ENCODE measurements at regions not wholly inside any gene's neighbourhood (a gene's known extent, or its start where the extent isn't known, plus 50 kb on each side); places are given as distances from the start of the nearest gene placed in this dataset.

DNA sequence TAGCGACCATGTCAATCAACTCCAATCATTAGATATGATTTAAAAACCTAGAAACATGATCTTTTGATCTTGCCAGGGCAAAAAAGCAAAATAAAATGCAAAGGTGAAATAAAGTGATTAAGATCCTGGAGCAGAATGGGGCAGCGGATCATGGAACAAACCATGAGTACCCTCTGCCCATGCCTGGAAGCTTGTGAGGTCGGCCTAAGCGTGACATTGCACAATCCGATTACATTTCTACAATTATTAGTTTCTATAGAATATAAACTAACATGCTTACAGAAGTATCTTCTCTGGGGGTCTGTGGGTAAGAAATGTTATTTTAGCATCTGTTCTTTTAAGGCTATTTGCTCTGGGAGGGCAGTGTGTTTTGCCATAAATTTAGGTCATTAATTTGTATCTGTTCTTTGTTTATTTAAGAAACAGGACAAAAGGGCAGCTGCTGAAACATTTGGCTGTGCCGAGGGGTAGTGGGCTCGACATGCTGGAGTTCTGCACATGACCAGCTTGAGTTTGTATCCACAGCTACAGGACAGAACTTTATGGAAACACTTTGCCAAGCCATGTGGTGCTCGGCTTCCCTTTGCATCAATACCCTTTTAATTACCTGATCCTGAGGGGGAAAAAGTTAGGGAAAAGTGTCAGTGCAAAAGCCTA is 55.9 kb downstream of the ZBTB18 start:
- 79 to 81% methylated on average over 8 of the region's 8 CpGs for WGBS, 2 donors
- intact Hi-C loops (cut with DNase I; ENCODE audit: low total_unique reads), result no loop called here
- DNase-seq (ENCODE audit: low spot score in 2 of 2), result no peak
- H3K4me3 ChIP-seq (ENCODE audit: low read depth, poor library complexity, severe bottlenecking), result no peak overlapping the region
- TF ChIP-seq, protein P1, sequence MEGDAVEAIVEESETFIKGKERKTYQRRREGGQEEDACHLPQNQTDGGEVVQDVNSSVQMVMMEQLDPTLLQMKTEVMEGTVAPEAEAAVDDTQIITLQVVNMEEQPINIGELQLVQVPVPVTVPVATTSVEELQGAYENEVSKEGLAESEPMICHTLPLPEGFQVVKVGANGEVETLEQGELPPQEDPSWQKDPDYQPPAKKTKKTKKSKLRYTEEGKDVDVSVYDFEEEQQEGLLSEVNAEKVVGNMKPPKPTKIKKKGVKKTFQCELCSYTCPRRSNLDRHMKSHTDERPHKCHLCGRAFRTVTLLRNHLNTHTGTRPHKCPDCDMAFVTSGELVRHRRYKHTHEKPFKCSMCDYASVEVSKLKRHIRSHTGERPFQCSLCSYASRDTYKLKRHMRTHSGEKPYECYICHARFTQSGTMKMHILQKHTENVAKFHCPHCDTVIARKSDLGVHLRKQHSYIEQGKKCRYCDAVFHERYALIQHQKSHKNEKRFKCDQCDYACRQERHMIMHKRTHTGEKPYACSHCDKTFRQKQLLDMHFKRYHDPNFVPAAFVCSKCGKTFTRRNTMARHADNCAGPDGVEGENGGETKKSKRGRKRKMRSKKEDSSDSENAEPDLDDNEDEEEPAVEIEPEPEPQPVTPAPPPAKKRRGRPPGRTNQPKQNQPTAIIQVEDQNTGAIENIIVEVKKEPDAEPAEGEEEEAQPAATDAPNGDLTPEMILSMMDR (IDR thresholded peaks at IDR 0.05), result no peak
- TF ChIP-seq POLR2A (IDR thresholded peaks at IDR 0.05), result no peak

DNA sequence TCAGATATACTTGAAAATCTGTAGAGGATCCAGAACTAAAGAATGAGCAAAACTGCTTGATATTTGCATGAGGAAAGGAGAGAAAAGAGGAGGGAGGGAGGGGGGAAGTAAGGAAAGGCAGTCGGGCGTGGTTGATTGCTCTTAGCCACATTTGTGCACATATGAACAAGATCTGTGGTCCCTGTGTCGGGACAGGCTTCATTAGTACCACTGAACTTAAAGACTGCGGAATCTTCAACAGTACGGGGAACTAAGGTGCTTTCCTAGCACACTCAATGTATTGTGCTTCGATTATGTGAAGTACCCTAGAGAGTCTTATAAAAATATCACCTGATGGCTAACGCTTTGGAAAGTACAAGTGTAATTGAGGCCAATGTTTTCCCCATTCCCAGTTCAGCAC is 59.9 kb downstream of the ZBTB18 start:
- WGBS, 2 donors, result 79 to 87% methylated on average over 7 of the region's 7 CpGs
- intact Hi-C loops (cut with DNase I; ENCODE audit: low total_unique reads), result no loop called here
- DNase-seq (ENCODE audit: low spot score in 2 of 2), result no peak
- TF ChIP-seq POLR2A (IDR thresholded peaks at IDR 0.05), result no peak
- TF ChIP-seq, protein P1 (IDR thresholded peaks at IDR 0.05), result no peak
- H3K4me3 ChIP-seq (ENCODE audit: low read depth, poor library complexity, severe bottlenecking), result no peak overlapping the region

DNA sequence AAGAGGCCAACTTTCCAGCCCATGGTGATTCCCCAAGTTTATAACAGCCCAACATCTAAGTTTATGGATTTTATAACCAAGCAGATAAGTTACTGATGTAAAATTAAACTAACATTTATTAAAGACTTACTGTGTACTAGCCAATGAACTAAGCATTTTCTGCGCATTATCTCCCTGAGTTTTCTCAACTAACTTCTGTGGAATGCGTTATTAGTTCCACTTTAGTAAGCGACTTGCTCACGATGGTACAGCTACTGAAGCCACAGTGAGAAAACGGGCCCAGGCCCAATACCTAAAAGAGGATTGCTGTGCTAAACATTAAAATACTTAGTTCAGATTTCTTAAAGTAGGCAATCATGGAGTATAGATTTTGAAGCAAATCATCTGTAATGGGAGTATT is 61.0 kb downstream of the ZBTB18 start:
- 91 to 92% methylated on average over 5 of the region's 5 CpGs for WGBS, 2 donors
- intact Hi-C loops (cut with DNase I; ENCODE audit: low total_unique reads), result no loop called here
- TF ChIP-seq, protein P1 (IDR thresholded peaks at IDR 0.05), result no peak
- no peak for TF ChIP-seq POLR2A (IDR thresholded peaks at IDR 0.05)

DNA sequence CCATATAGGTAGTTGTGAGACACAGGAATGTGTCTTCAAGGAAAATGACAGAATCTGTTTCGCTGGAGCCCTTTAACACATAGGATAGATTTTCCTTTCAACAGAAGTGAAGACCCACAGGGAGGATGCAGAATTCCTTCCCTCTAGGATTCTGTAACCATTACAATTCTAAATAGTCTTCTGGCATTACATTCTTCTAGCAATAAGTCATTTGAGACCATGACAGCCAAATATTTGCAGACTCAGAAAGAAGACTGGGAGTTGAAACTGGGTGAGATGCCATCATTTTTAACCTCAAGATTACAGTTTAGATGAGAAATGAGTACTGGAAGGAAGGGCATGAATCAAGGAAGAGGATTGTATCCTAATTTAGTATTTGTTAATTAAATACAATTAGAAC is 61.6 kb downstream of the ZBTB18 start:
- no peak for DNase-seq (ENCODE audit: low spot score in 2 of 2)
- intact Hi-C loops (cut with DNase I; ENCODE audit: low total_unique reads), result no loop called here

More for the DNA sequence above, 61.0 kb downstream of the ZBTB18 start:
- H3K4me3 ChIP-seq (ENCODE audit: low read depth, poor library complexity, severe bottlenecking), result no peak overlapping the region
- DNase-seq (ENCODE audit: low spot score in 2 of 2), result no peak

DNA sequence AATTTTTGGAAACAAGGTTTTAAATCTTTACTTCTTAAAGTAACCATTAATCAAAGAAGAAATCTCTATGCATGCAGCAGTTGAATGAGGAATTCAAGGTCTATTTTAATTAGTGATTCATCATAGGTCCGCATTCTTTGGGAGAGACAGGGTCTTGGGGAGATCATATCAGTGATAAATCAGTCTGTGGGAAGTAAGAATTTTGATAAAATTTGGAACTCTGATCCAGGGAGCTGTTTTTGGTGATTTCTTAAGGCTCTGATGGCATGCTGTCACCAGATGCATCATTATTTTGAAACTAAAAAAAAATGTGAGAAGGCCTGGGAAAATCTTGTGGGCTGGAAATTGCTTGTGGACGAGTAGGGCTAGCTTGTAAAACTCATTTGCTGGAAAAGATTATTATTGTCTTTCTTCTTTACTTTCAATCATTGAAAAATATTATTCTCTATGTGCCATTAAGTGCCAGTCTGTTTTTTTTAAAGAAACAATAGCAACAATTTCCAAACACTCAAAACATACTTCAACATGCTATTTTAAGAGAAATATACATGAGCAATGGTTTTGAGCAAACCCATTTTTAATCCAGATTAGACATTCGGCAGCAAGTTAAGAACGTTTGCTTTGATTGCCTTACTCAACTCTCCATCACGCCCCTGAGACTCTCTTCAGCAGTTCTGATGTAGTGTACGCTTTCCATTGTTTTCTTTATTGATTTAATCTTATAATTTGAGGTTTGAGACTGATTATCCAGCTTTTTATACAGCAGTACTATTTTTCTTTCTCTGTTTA is 62.6 kb downstream of the ZBTB18 start:
- H3K4me3 ChIP-seq (ENCODE audit: low read depth, poor library complexity, severe bottlenecking), result no peak overlapping the region
- intact Hi-C loops (cut with DNase I; ENCODE audit: low total_unique reads), result no loop called here
- no peak for DNase-seq (ENCODE audit: low spot score in 2 of 2)
- TF ChIP-seq, protein P1 (IDR thresholded peaks at IDR 0.05), result no peak
- no peak for TF ChIP-seq POLR2A (IDR thresholded peaks at IDR 0.05)
- 54 to 64% methylated on average over 6 of the region's 6 CpGs for WGBS, 2 donors

More for the DNA sequence above, 61.6 kb downstream of the ZBTB18 start:
- no peak for TF ChIP-seq POLR2A (IDR thresholded peaks at IDR 0.05)
- TF ChIP-seq, protein P1 (IDR thresholded peaks at IDR 0.05), result no peak
- no peak overlapping the region for H3K4me3 ChIP-seq (ENCODE audit: low read depth, poor library complexity, severe bottlenecking)
- 87 to 95% methylated on average over 1 of the region's 1 CpG for WGBS, 2 donors

All from lower leg skin (tissue), 4 donors.